HepG2 (cell line): ENCODE measurements at regions not wholly inside any gene's neighbourhood (a gene's known extent, or its start where the extent isn't known, plus 50 kb on each side); places are given as distances from the start of the nearest gene placed in this dataset.

Source experiments
- DR1 ChIP-seq: sonication (generic); formaldehyde crosslinking; IDR thresholded peaks from 2 replicates; pipeline ENCODE4 v1.8.0; 2021; ENCODE audit warnings: mild to moderate bottlenecking, missing genetic modification reagents, inconsistent platforms
- GPBP1L1 ChIP-seq: sonication (generic); formaldehyde crosslinking; IDR thresholded peaks from 2 replicates; pipeline ENCODE4 v1.5.0; 2020; ENCODE audit warnings: mild to moderate bottlenecking, missing genetic modification reagents
- HNF1A ChIP-seq, 2 experiments: sonication (generic) in 1 of 2; formaldehyde crosslinking in 1 of 2; IDR thresholded peaks; 2 replicates each; pipeline versions ENCODE4 v1.4.0 to v1.6.1; 2016 to 2020; ENCODE audit warnings: borderline replicate concordance in 1 of 2, low read depth in 1 of 2, mild to moderate bottlenecking in 1 of 2, missing genetic modification reagents in 1 of 2
- MAFK ChIP-seq, 2 experiments: IDR thresholded peaks in 1 of 2; conservative IDR thresholded peaks in 1 of 2; 2 replicates each; pipeline ENCODE4 v1.6.1; 2011; ENCODE audit warnings: improper control_type of control experiment in 2 of 2, low read length in 2 of 2
- MAX ChIP-seq: IDR thresholded peaks from 2 replicates; pipeline ENCODE4 v1.6.1; 2012; ENCODE audit warnings: inconsistent platforms
- SPEN ChIP-seq: sonication (generic); formaldehyde crosslinking; IDR thresholded peaks from 2 replicates; pipeline ENCODE4 v1.5.1; 2020; ENCODE audit warnings: low read depth, mild to moderate bottlenecking, missing genetic modification reagents
- TAF15 ChIP-seq: fragments of 200-400 bp; formaldehyde crosslinking; IDR thresholded peaks from one replicate; pipeline ENCODE4 v1.6.1; 2018; ENCODE audit warnings: mild to moderate bottlenecking, low read depth, low read length; ENCODE audit not compliant: poor library complexity, severe bottlenecking
- XRCC5 ChIP-seq: fragments of 200-400 bp; formaldehyde crosslinking; optimal IDR thresholded peaks from 2 replicates; pipeline ENCODE3; 2017; ENCODE audit warnings: mild to moderate bottlenecking, low read length
- ZBTB4 ChIP-seq: sonication (generic); formaldehyde crosslinking; IDR thresholded peaks from 2 replicates; pipeline ENCODE4 v1.4.0; 2020; ENCODE audit warnings: missing genetic modification reagents, mild to moderate bottlenecking, borderline replicate concordance
- ZFP82 ChIP-seq: sonication (generic); formaldehyde crosslinking; IDR thresholded peaks from 2 replicates; pipeline ENCODE4 v1.5.1; 2020; ENCODE audit warnings: mild to moderate bottlenecking, missing genetic modification reagents, borderline replicate concordance
- ZNF121 ChIP-seq: sonication (generic); formaldehyde crosslinking; IDR thresholded peaks from 2 replicates; pipeline ENCODE4 v1.5.0; 2020; ENCODE audit warnings: mild to moderate bottlenecking, missing genetic modification reagents
- ZNF282 ChIP-seq: fragments of 450-650 bp; IDR thresholded peaks from 2 replicates; pipeline ENCODE4 v1.6.1; 2018; ENCODE audit not compliant: partially characterized antibody
- ZNF670 ChIP-seq: sonication (generic); formaldehyde crosslinking; IDR thresholded peaks from 2 replicates; pipeline ENCODE4 v1.8.0; 2022; ENCODE audit warnings: mild to moderate bottlenecking, missing genetic modification reagents, borderline replicate concordance
- ZNF800 ChIP-seq: sonication (generic); formaldehyde crosslinking; IDR thresholded peaks from 2 replicates; pipeline ENCODE4 v1.4.0; 2020; ENCODE audit warnings: missing genetic modification reagents

- TF ChIP-seq TAF15: peak; percentile 61
- no peak for TF ChIP-seq ZNF800 (CRISPR knock-in tag)
- TF ChIP-seq ZBTB4: peak; percentile 86; the same call in 1 of the 2 replicates
- no peak for TF ChIP-seq MAFK (conservative IDR thresholded peaks at IDR 0.05 in 1 of 2, IDR thresholded peaks at IDR 0.05 in 1 of 2; ENCODE audit: low read length in 2 of 2)
- TF ChIP-seq GPBP1L1: no peak
- no peak for TF ChIP-seq ZNF121 (CRISPR knock-in tag)
- no peak for TF ChIP-seq DR1 (CRISPR knock-in tag)
- TF ChIP-seq ZNF282: no peak
- 0 out of 2 replicates have a peak, but pooled peaks have one; percentile 12 for TF ChIP-seq MAX
- TF ChIP-seq ZNF670: no peak
- TF ChIP-seq XRCC5: peak; percentile 78
- TF ChIP-seq SPEN: no peak
- no peak for TF ChIP-seq ZFP82 (CRISPR knock-in tag)
- TF ChIP-seq HNF1A (IDR thresholded peaks at IDR 0.05; ENCODE audit: low read depth): no peak
- peak; percentile 46; the same call in 1 of the 2 replicates for TF ChIP-seq HNF1A (CRISPR knock-in tag; IDR thresholded peaks at IDR 0.05; ENCODE audit: borderline replicate concordance)
These were observed 204.5 kb downstream of the ZFP36L2 start (continued) for GRCh38 chr2:43021791-43022509.
